ENCODE measurements at regions not wholly inside any gene's neighbourhood (a gene's known extent, or its start where the extent isn't known, plus 50 kb on each side); places are given as distances from the start of the nearest gene placed in this dataset.
A peak's percentile ranks its signal among the peaks of the same experiment; 100 is the strongest.
"Not testable (repeated sequence)": the region's sequence is repeated elsewhere in the genome, so short reads cannot be mapped to it uniquely, and the experiment has no call there.

- ATAC-seq; intact Hi-C loops (cut with DNase I); DNase-seq: not testable (repeated sequence)
Observed at GRCh38 chr6:86872810-86873209, 64.5 kb upstream of the HTR1E start.

DNA sequence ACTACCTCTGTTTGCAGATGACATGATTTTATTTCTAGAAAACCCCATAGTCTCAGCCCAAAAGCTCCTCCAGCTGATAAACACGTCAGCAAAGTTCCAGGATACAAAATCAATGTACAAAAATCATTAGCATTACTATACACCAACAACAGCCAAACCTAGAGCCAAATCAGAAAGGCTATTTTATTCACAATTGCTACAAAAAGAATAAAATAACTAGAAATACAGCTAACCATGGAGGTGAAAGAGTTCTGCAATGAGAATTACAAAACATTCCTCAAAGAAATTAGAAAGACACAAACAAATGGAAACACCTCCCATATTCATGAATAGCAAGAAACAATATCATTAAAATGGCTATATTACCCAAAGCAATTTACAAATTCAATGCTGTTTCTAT lies 65.6 kb upstream of the HTR1E start:
- intact Hi-C loops (cut with DNase I): no loop called here
- ATAC-seq (no peak), DNase-seq (no peak)

GRCh38 chr6:86869500-86869899 lies 67.8 kb upstream of the HTR1E start:
- ATAC-seq (no peak), DNase-seq (no peak)
- intact Hi-C loops (cut with DNase I): no loop called here

DNA sequence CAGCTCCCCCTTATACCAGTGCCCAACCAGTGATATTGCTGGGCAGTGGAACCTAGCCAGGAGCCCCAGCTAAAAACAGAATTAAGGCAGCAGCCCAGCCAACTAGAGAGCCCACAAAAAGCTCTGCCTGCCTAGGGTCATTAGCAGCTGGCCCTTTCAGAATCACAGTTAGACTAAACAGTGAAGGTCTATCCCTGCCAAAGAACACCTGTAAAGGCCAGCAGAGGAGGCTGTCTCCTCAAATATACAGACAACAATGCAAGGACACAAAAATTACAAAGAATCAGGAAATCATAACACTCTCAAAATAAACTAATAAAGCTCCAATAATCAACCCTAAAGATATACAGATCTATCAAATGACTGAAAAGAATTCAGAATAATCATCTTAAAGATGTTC lies 77.8 kb upstream of the HTR1E start:
- intact Hi-C loops (cut with DNase I): loop anchor here in 1 of 2 donors (5.0 kb wide), 2 partner anchors 937 to 1102 kb away; no protein-coding TSS in a partner anchor
- DNase-seq: no peak
- ATAC-seq: no peak

DNA sequence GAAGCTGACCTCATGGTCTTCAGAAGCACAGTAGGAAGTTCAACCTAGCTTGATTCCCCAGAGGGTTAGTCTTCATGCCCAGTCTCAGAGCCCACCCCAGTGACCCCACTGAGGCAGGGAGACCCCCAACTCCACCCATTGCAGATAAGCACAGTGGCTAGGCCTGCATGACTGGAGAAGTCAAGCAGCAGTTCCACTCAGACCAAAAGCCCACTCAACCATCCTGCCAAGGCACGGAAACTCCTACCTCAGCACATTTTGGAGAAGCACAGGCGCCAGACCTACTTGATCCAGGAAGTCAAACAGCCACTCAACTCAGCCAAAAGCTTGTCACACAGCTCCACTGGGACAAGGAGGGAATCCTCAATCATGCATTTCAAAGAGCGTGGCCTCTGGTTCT lies 78.4 kb upstream of the HTR1E start:
- intact Hi-C loops (cut with DNase I): loop anchor here in 1 of 2 donors (5.0 kb wide), 2 partner anchors 937 to 1102 kb away; no protein-coding TSS in a partner anchor
- DNase-seq (no peak), ATAC-seq (no peak)

- no peak for ATAC-seq
- DNase-seq: no peak
- intact Hi-C loops (cut with DNase I): loop anchor here in 1 of 2 donors (5.0 kb wide), 2 partner anchors 935 to 1100 kb away; no protein-coding TSS in a partner anchor
Observed at GRCh38 chr6:86857783-86858182, 79.5 kb upstream of the HTR1E start.

GRCh38 chr6:86856937-86857563 lies 80.3 kb upstream of the HTR1E start:
- intact Hi-C loops (cut with DNase I): loop anchor here in 1 of 2 donors (5.0 kb wide), 2 partner anchors 935 to 1100 kb away; no protein-coding TSS in a partner anchor
- DNase-seq (no peak), ATAC-seq (no peak)

GRCh38 chr6:86856379-86856778 lies 80.9 kb upstream of the HTR1E start:
- intact Hi-C loops (cut with DNase I): loop anchor here in 1 of 2 donors (5.0 kb wide), 2 partner anchors 934 to 1099 kb away; no protein-coding TSS in a partner anchor
- ATAC-seq: no peak
- no peak for DNase-seq

GRCh38 chr6:86848986-86849385 lies 88.3 kb upstream of the HTR1E start:
- no peak for DNase-seq
- no peak for ATAC-seq

GRCh38 chr6:86832686-86833085 lies 104.6 kb upstream of the HTR1E start:
- DNase-seq (no peak), ATAC-seq (no peak)
- intact Hi-C loops (cut with DNase I): no loop called here

More at GRCh38 chr6:86848986-86849385, 88.3 kb upstream of the HTR1E start:
- intact Hi-C loops (cut with DNase I): no loop called here

DNA sequence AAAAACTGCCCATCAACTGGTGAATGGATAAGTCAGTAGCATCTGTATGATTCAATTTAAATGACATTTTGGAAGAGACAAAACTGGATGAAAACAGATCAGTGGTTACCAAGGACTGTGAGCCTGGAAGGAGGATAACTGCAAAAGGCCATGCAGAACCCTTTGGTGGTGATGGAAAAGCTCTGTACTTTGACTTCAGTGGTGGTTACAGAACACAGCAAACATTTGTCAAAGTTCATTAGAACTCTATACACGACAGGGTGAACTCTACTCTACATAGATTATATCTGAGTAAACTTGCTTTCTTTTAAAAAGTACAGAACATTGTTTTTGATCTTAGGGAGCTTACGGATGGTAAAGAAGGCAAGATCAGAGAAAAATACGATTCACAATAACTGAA lies 111.9 kb upstream of the HTR1E start:
- no peak for DNase-seq
- no peak for ATAC-seq
- intact Hi-C loops (cut with DNase I): no loop called here

DNA sequence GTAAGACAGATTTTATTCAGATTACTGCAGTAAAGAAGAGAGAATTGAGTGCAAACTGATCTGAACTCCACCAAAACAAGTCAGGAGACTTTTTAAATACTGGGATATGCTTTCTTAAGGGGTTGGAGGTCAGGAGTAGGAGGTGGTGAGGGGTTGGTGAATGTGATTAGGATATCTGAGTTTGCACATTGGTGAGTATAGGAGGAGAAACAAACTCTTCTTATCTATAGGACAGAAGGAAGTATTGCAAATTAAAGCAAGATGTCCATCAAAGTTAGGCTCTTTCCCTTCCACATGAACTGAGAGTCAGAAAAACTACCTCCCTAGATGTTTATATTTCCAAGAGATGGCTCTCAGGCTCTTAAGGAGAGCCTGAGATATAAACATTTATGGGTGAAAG lies 114.6 kb upstream of the HTR1E start:
- intact Hi-C loops (cut with DNase I): no loop called here
- DNase-seq: no peak
- no peak for ATAC-seq

- intact Hi-C loops (cut with DNase I): no loop called here
- DNase-seq (no peak), ATAC-seq (no peak)
Observed at GRCh38 chr6:86820750-86821149, 116.6 kb upstream of the HTR1E start.

DNA sequence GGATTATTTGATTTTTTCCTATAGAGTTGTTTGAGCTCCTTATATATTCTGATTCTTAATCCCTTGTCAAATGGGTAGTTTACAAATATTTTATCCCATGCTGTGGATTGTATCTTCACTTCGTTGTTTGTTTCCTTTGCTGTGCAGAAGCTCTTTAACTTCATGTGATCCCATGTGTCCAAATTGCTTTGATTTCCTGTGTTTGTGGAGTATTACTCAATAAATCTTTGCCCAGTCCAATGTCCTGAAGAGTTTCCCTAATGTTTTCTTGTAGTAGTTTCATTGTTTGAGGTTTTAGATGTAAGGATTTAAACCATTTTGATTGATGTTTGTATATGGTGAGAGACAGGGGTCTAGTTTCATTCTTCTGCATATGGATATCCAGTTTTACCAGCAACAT lies 143.7 kb upstream of the HTR1E start:
- ATAC-seq: no peak
- intact Hi-C loops (cut with DNase I): no loop called here
- no peak for DNase-seq

DNA sequence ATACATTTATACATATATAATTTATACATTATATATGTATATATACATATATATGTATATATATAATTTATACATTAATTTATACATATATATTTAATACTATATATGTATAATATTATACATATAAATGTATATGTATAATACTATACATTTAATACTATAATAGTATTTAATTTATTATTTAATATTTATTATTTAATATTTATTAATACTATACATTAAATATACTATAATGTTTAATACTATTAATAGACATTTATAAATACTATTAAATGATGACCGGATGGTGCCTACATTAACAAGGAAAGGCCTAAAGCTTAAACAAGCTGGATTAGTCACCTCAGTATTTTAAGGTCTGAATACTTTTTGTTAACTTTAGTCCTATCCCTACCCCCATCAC lies 145.9 kb upstream of the HTR1E start:
- no peak for DNase-seq
- no peak for ATAC-seq
- intact Hi-C loops (cut with DNase I): no loop called here

DNA sequence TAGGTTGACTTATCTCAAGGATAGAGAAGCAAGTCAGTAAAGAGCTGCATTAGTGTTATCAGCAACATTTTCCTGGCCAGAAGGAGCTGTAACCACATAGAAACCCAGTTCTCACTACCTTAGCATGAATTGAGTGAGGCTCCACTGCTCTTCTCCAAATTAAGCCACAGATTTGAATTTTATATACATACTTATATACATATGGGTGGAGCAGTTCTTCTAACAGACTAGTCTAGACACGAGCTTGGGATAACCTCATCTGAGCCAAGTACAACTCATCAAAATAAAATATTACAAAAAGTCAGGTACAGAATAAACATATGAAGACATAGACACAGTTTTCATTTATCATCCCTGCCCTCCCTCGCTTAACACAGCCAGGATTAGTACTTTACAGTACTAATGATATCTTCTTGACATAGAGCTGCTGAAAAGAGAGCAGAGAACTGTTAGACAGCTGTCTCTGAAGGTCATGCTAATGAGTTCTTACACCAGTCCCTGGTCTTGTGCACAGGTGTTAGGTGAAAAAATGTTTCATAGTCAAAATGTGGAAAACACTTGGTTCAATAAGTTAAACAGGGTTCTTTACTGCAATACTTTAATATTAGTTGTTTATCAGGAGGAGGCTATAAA lies 147.4 kb upstream of the HTR1E start:
- DNase-seq: no peak
- no peak for ATAC-seq
- intact Hi-C loops (cut with DNase I): no loop called here

- intact Hi-C loops (cut with DNase I): no loop called here
- ATAC-seq: no peak
- DNase-seq: no peak
Observed at GRCh38 chr6:86782328-86782727, 155.0 kb upstream of the HTR1E start.

GRCh38 chr6:86780923-86781322 lies 156.4 kb upstream of the HTR1E start:
- intact Hi-C loops (cut with DNase I): no loop called here
- ATAC-seq: peak in 1 of 2 donors; percentile 74
- DNase-seq: no peak

GRCh38 chr6:86775893-86776292 lies 161.4 kb upstream of the HTR1E start:
- no peak for DNase-seq

DNA sequence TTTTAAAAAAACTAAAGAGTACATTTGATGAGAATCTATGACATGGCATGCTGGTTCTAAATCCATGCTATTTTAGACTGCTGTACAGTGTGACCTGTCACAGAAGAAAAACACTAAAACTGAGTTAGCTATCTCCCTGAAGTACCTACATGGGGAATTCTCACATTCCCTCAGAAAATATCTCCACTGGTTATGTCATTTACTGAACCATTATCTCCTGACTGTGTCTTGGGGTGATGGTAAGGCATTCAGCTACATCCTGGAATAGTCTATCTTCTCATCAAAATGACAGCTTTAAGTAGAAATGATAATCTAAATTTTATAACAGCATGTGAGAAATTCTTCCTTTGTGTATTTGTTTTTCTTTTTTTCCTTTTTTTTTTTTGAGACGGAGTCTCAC lies 172.1 kb upstream of the HTR1E start:
- ATAC-seq (no peak), DNase-seq (no peak)
- intact Hi-C loops (cut with DNase I): no loop called here

More at GRCh38 chr6:86775893-86776292, 161.4 kb upstream of the HTR1E start:
- ATAC-seq: no peak
- intact Hi-C loops (cut with DNase I): no loop called here

- intact Hi-C loops (cut with DNase I): not testable (repeated sequence)
Observed at GRCh38 chr6:86759953-86760352, 177.4 kb upstream of the HTR1E start.

More at GRCh38 chr6:86759953-86760352, 177.4 kb upstream of the HTR1E start:
- not testable (repeated sequence) for ATAC-seq, DNase-seq

Data from left cardiac atrium (tissue), 4 donors.